CD14-positive monocyte (primary cell): ENCODE measurements at regions not wholly inside any gene's neighbourhood (a gene's known extent, or its start where the extent isn't known, plus 50 kb on each side); places are given as distances from the start of the nearest gene placed in this dataset.

Experiments used
- DNase-seq, 3 donors: peaks; one replicate each; pipeline ENCODE4 v3.0.0-alpha.2; 2011 to 2022
- H2AFZ ChIP-seq: 2 replicates; pipeline ENCODE4 v1.6.0; 2012; ENCODE audit warnings: mild to moderate bottlenecking, low read depth, low read length, inconsistent platforms; ENCODE audit not compliant: insufficient read depth, poor library complexity, severe bottlenecking
- H3K27ac ChIP-seq, 2 donors: 1 replicate in 1 of 2; 2 replicates in 1 of 2; pipeline ENCODE4 v1.5.1; 2012 to 2013; ENCODE audit warnings: low read length in 2 of 2, control low read depth in 1 of 2, inconsistent platforms in 1 of 2, low read depth in 1 of 2, mild to moderate bottlenecking in 1 of 2
- H3K27me3 ChIP-seq, 2 donors: one replicate each; pipeline versions ENCODE4 v1.6.0 to v1.6.1; 2011 to 2013; ENCODE audit warnings: low read length in 2 of 2; ENCODE audit not compliant: control insufficient read depth in 2 of 2, insufficient read depth in 2 of 2
- H3K36me3 ChIP-seq, 2 donors: replicated peaks in 1 of 2; 1 replicate in 1 of 2; 2 replicates in 1 of 2; pipeline versions ENCODE4 v1.5.1 to v1.6.1; 2012 to 2013; ENCODE audit warnings: low read length in 2 of 2, control low read depth in 1 of 2, inconsistent platforms in 1 of 2, mild to moderate bottlenecking in 1 of 2; ENCODE audit not compliant: insufficient read depth in 2 of 2, control insufficient read depth in 1 of 2
- H3K4me1 ChIP-seq, 2 donors: 1 replicate in 1 of 2; 2 replicates in 1 of 2; pipeline versions ENCODE4 v1.5.1 to v1.6.1; 2012 to 2013; ENCODE audit warnings: low read length in 2 of 2, control low read depth in 1 of 2, inconsistent platforms in 1 of 2, mild to moderate bottlenecking in 1 of 2, moderate library complexity in 1 of 2; ENCODE audit not compliant: insufficient read depth in 2 of 2, control insufficient read depth in 1 of 2
- H3K4me2 ChIP-seq: replicated peaks from 2 replicates; pipeline ENCODE3; 2012; ENCODE audit warnings: low read length, moderate library complexity, mild to moderate bottlenecking; ENCODE audit not compliant: poor library complexity, severe bottlenecking; ENCODE audit errors: extremely low read depth
- H3K4me3 ChIP-seq, 3 experiments: fragments of 200-600 bp in 1 of 3; sonication (generic) in 1 of 3; replicated peaks in 1 of 3; 1 replicate in 2 of 3; 2 replicates in 1 of 3; pipeline ENCODE4 v1.5.1; 2011 to 2013; ENCODE audit warnings: low read length in 3 of 3, mild to moderate bottlenecking in 3 of 3, control low read depth in 2 of 3, low read depth in 2 of 3, inconsistent platforms in 1 of 3, moderate library complexity in 1 of 3
- H3K79me2 ChIP-seq: 2 replicates; pipeline ENCODE4 v1.6.0; 2012; ENCODE audit warnings: mild to moderate bottlenecking, control low read depth, inconsistent platforms, low read length, moderate library complexity; ENCODE audit not compliant: insufficient read depth
- H3K9ac ChIP-seq: 2 replicates; pipeline ENCODE4 v1.6.0; 2017; ENCODE audit warnings: low read length, mild to moderate bottlenecking; ENCODE audit not compliant: insufficient read depth, poor library complexity, severe bottlenecking
- H3K9me3 ChIP-seq, 2 donors: replicated peaks in 1 of 2; 1 replicate in 1 of 2; 2 replicates in 1 of 2; pipeline versions ENCODE4 v1.5.1 to v1.6.1; 2012 to 2013; ENCODE audit warnings: low read length in 2 of 2, control low read depth in 1 of 2; ENCODE audit not compliant: control insufficient read depth in 1 of 2, insufficient read depth in 1 of 2
- H4K20me1 ChIP-seq: 2 replicates; pipeline ENCODE4 v1.6.0; 2012; ENCODE audit warnings: mild to moderate bottlenecking, low read length, control low read depth, moderate library complexity; ENCODE audit not compliant: insufficient read depth
- H3K27ac Mint-ChIP-seq, 7 donors: one replicate each; pipeline ENCODE4 v1.8.0; 2020; ENCODE audit warnings: mild to moderate bottlenecking in 7 of 7, mixed read lengths in 7 of 7, moderate library complexity in 6 of 7, inconsistent platforms in 2 of 7
- H3K27me3 Mint-ChIP-seq, 3 donors: one replicate each; pipeline ENCODE4 v1.8.0; 2021 to 2022; ENCODE audit warnings: low read depth in 3 of 3, mild to moderate bottlenecking in 3 of 3, mixed read lengths in 3 of 3, moderate library complexity in 3 of 3, inconsistent platforms in 1 of 3
- H3K36me3 Mint-ChIP-seq, 2 donors: one replicate each; pipeline ENCODE4 v1.8.0; 2020; ENCODE audit warnings: mixed read lengths in 2 of 2, inconsistent platforms in 1 of 2, mild to moderate bottlenecking in 1 of 2
- H3K4me1 Mint-ChIP-seq: one replicate; pipeline ENCODE4 v1.8.0; 2020; ENCODE audit warnings: mild to moderate bottlenecking, mixed read lengths
- H3K4me3 Mint-ChIP-seq, 2 donors: one replicate each; pipeline ENCODE4 v1.8.0; 2020; ENCODE audit warnings: mild to moderate bottlenecking in 2 of 2, mixed read lengths in 2 of 2, moderate library complexity in 1 of 2
- H3K9me3 Mint-ChIP-seq, 7 donors: one replicate each; pipeline ENCODE4 v1.8.0; 2020 to 2022; ENCODE audit warnings: mixed read lengths in 7 of 7, mild to moderate bottlenecking in 6 of 7, moderate library complexity in 6 of 7, inconsistent platforms in 2 of 7
- CTCF ChIP-seq: fragments of 200-600 bp; IDR thresholded peaks from one replicate; pipeline ENCODE4 v1.8.0; 2022; ENCODE audit warnings: antibody characterized with exemption, mild to moderate bottlenecking
- WGBS: methylation state at CpG from one replicate; pipeline ENCODE4 v1.1.5; 2013; ENCODE audit warnings: missing lambda C conversion rate; ENCODE audit not compliant: insufficient coverage; 5-methylcytosine and 5-hydroxymethylcytosine counted together
- intact Hi-C, 2 donors: fragments of 100-400 bp; cut with micrococcal nuclease; formaldehyde crosslinking; loops; one replicate each; pipeline versions ENCODE4 v1.15.0 to v1.15.1; 2023

GRCh38 chr2:146709004-146709403, 1135.8 kb upstream of the ACVR2A start:
- no peaks in the 10 kb centered on the region for H3K36me3 Mint-ChIP-seq
- Histone ChIP-seq H3K9ac (no peak overlapping the region), H3K9me3 (no peaks in the 10 kb centered on the region), H3K4me1 (no peaks in the 10 kb centered on the region), H3K4me3 (no peak overlapping the region), H3K27ac (no peak overlapping the region), H4K20me1 (no peaks in the 10 kb centered on the region), H3K27me3 (no peaks in the 10 kb centered on the region), H2AFZ (no peak overlapping the region), H3K4me2 (no peak overlapping the region), H3K79me2 (no peaks in the 10 kb centered on the region), H3K36me3 (no peaks in the 10 kb centered on the region)
- DNase-seq, result no peak
- intact Hi-C loops, result no loop called here
- H3K4me1 Mint-ChIP-seq, result no peaks in the 10 kb centered on the region
- WGBS, result 60% methylated on average over 1 of the region's 3 CpGs
- TF ChIP-seq CTCF, result no peak
- peaks cover 0 to 8% (median 3%) of the 10 kb centered on the region in 7 donors for H3K9me3 Mint-ChIP-seq
- no peak overlapping the region for H3K4me3 Mint-ChIP-seq
- H3K27ac Mint-ChIP-seq, result no peak overlapping the region
- H3K27me3 Mint-ChIP-seq, result no peaks in the 10 kb centered on the region

- Histone ChIP-seq H4K20me1 (no peaks in the 10 kb centered on the region), H3K27ac (no peak overlapping the region), H3K79me2 (no peaks in the 10 kb centered on the region), H2AFZ (no peak overlapping the region), H3K27me3 (no peaks in the 10 kb centered on the region), H3K9me3 (peaks cover 11 to 17% of the 10 kb centered on the region in 2 donors), H3K4me2 (no peak overlapping the region), H3K36me3 (no peaks in the 10 kb centered on the region), H3K9ac (no peak overlapping the region), H3K4me3 (no peak overlapping the region), H3K4me1 (no peaks in the 10 kb centered on the region)
- TF ChIP-seq CTCF, result no peak
- Mint-ChIP-seq H3K4me3 (no peak overlapping the region), H3K36me3 (no peaks in the 10 kb centered on the region), H3K9me3 (peaks cover 3 to 24% (median 10%) of the 10 kb centered on the region in 7 donors), H3K4me1 (no peaks in the 10 kb centered on the region), H3K27me3 (peaks cover 0 to 5% (median 0%) of the 10 kb centered on the region in 3 donors), H3K27ac (no peak overlapping the region)
- no peak for DNase-seq
- WGBS, result no CpG with 5 or more reads among the region's 1 CpG
- intact Hi-C loops, result no loop called here
These were observed 1143.6 kb upstream of the ACVR2A start for GRCh38 chr2:146701183-146701582.
